ENCODE measurements at regions not wholly inside any gene's neighbourhood (a gene's known extent, or its start where the extent isn't known, plus 50 kb on each side); places are given as distances from the start of the nearest gene placed in this dataset.

- TF ChIP-seq POLR2AphosphoS5 (IDR thresholded peaks at IDR 0.05; ENCODE audit: low read depth, low read length) (no peak), MAX (IDR thresholded peaks at IDR 0.05) (no peak), EZH2 (IDR thresholded peaks at IDR 0.05) (no peak)
Observed at GRCh38 chr10:9823268-9823930, 1194.3 kb upstream of the CELF2 start.

All from HCT116 (cell line).